ENCODE measurements at regions not wholly inside any gene's neighbourhood (a gene's known extent, or its start where the extent isn't known, plus 50 kb on each side); places are given as distances from the start of the nearest gene placed in this dataset.

GRCh38 chr13:70864731-70865130, 756.5 kb upstream of the KLHL1 start:
- TF ChIP-seq POLR2A (IDR thresholded peaks at IDR 0.05; ENCODE audit: low read depth, low read length) (no peak), POLR2AphosphoS5 (IDR thresholded peaks at IDR 0.05; ENCODE audit: low read depth, low read length) (no peak), TAF1 (IDR thresholded peaks at IDR 0.05; ENCODE audit: borderline replicate concordance, low read depth, low read length) (no peak)
